D721Med (cell line): ENCODE measurements at regions not wholly inside any gene's neighbourhood (a gene's known extent, or its start where the extent isn't known, plus 50 kb on each side); places are given as distances from the start of the nearest gene placed in this dataset.

ENCODE experiments used
- DNase-seq: peaks from one replicate; pipeline ENCODE4 v3.0.0; 2011; ENCODE audit warnings: low spot score; ENCODE audit not compliant: insufficient read length
- FAIRE-seq: peaks from 2 replicates; lab custom pipeline; 2011; peaks lifted over from hg19 to GRCh38; lab: Jason Lieb, UNC
- TF ChIP-seq, protein P1 (sequence below): IDR thresholded peaks from 2 replicates; pipeline ENCODE4 v1.5.1; 2012; ENCODE audit warnings: mild to moderate bottlenecking, control low read depth; ENCODE audit not compliant: insufficient read depth; ENCODE audit errors: missing control alignments

GRCh38 chr2:35989503-35989902, 366.1 kb upstream of the CRIM1 start:
- no peak for DNase-seq
- TF ChIP-seq, protein P1, sequence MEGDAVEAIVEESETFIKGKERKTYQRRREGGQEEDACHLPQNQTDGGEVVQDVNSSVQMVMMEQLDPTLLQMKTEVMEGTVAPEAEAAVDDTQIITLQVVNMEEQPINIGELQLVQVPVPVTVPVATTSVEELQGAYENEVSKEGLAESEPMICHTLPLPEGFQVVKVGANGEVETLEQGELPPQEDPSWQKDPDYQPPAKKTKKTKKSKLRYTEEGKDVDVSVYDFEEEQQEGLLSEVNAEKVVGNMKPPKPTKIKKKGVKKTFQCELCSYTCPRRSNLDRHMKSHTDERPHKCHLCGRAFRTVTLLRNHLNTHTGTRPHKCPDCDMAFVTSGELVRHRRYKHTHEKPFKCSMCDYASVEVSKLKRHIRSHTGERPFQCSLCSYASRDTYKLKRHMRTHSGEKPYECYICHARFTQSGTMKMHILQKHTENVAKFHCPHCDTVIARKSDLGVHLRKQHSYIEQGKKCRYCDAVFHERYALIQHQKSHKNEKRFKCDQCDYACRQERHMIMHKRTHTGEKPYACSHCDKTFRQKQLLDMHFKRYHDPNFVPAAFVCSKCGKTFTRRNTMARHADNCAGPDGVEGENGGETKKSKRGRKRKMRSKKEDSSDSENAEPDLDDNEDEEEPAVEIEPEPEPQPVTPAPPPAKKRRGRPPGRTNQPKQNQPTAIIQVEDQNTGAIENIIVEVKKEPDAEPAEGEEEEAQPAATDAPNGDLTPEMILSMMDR = no peak
- FAIRE-seq = no peak

DNA sequence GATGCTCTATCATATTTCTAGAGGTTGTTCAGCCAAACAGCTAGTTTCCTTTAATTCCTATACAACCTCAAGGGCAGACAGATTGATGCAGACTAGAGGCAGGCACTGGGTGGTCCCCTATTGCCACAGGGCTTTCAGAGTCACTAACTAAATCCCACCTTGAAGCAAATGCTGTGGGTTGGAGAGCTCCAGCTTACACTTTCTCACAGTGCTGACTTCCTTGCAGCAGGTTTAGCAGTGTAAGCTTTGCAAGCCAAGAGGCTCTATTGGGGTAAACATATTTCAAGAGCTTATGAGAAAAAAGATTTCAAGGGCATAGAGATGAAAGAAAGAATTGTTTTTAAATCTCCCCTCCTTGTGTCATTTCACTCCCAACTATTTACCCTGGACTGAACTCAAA, 366.5 kb upstream of the CRIM1 start:
- TF ChIP-seq, protein P1 = no peak
- DNase-seq (no peak), FAIRE-seq (no peak)

DNA sequence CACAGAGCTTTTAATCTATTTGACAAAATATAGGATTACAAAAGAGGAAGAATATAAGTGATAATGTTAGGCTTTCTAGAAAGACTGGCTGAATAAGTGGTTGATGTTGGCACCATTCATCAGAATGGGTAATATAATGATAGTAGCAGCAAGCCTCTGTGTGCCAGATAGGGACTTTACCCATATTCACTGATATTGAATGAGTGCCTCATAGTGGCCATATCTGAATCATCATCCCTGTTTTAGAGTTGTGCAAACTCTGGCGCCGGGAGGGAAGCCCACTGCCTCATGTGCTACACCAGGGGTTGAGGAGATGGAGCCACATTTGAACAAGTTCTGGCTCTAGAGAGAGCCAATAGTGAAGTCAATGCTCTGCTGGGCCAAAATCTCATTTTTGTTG, 368.7 kb upstream of the CRIM1 start:
- FAIRE-seq = no peak
- TF ChIP-seq, protein P1 = no peak
- DNase-seq = no peak

GRCh38 chr2:35978218-35978617, 377.4 kb upstream of the CRIM1 start:
- DNase-seq (no peak), FAIRE-seq (no peak)
- TF ChIP-seq, protein P1 = no peak

DNA sequence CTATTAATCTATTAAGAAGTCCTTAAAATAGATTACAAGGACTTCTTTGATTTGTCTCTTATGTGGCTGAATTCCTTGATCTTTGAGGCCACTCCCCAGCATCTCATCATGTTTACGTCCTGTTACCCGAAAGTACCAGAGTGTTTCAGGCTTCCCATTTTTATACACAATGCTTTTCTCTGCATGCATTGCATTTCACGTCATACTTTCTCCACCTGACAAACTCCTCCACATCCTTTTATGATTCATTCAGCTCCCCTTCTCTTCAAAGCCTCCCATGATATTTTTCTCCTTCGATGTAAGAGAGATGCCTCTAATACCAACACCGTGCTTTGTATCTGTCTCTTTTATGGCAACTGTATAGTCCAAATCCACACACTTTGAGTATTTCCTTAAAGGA, 379.0 kb upstream of the CRIM1 start:
- DNase-seq (no peak), FAIRE-seq (no peak)
- TF ChIP-seq, protein P1 = no peak

GRCh38 chr2:35973737-35974132, 381.8 kb upstream of the CRIM1 start:
- FAIRE-seq = no peak
- no peak for DNase-seq
- TF ChIP-seq, protein P1 = no peak

DNA sequence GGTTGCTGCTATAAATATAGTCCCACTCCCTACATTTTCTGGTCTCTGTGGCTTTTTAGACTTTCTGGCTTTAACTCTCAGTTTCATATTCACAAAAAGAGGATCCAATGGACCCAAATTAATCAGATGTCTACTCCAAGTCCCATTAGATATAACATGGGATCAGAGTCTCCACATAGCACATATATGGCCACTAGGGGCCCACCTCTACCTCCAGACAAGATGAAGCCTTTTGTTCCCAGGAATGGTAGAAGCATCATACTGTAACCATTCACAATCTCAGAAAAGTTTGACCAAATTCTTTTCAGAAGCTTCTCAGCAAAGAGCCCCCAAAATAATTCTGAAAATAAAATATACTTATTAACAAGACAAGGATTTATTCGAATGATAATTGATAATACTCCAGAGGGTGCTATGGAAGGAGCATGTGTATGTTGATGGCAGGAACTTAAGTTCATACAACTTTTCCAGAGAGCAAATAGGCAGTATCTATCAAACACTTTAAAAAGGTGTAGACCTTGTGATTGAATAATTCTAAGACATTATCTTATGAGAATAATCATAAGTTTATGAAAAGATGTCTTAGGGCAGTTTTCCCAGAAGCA, 382.3 kb upstream of the CRIM1 start:
- FAIRE-seq (no peak), DNase-seq (no peak)
- TF ChIP-seq, protein P1 = peak; percentile 60
